Hematopoietic multipotent progenitor cell treated with erythropoietin and hydrocortisone succinate and interleukin-3 and kit ligand, for 6 days (in vitro differentiated cells): ENCODE measurements at regions not wholly inside any gene's neighbourhood (a gene's known extent, or its start where the extent isn't known, plus 50 kb on each side); places are given as distances from the start of the nearest gene placed in this dataset.
"Not testable (repeated sequence)": the region's sequence is repeated elsewhere in the genome, so short reads cannot be mapped to it uniquely, and the experiment has no call there.

Source experiments
- DNase-seq: peaks from one replicate; pipeline ENCODE4 v3.0.0-alpha.2; 2015

GRCh38 chr4:117821834-117822233 is 212.5 kb upstream of the NDST3 start:
- DNase-seq, result no peak

GRCh38 chr4:117823388-117823787 is 210.9 kb upstream of the NDST3 start:
- DNase-seq, result no peak

DNA sequence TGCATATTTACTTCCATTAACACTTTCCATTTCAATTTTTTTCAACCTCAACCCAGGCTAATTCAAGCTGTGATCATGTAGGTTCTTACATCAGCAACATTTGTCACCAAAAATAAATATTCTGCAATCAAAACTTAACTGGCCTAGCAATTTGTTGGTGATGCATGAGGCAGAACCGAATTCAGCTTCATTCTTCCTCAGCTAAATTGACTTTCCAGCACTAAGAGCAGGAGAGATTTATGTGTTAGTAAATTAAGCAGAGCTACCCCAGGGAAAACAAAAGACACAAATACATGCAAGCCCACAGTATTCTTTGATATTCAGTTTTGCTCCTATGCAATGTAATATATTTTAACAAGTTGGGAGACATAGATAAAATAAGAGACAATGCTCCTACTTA is 208.7 kb upstream of the NDST3 start:
- DNase-seq, result no peak

DNA sequence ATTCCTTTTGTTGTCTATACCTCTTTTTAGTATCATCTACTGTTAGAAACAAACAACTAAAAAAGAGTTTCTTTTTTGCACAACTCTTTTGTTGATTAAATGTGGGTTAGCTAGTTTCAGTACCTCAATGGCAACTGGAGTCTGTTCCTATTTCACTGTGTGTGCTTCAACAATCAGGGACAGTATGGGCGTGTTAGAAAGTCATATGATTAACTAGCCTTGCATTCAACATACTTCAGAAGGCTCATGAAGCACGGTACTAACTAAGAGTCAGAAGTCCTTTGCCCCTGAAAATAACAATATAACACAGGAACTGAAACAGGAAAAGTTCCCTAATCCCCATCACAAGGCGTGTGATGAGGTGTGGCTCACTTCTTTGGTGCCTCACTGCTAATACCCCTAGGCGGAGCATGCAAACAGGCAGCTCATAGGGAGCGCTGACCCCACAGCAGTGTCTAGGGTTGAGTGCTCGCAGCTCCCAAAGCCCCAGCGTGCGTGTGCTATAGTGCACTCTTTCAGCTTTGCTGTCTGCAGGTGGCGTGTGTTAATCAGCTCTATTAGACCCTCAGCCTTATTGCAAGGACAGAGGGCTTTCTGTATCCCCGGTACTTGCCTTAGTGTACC is 203.1 kb upstream of the NDST3 start:
- DNase-seq, result no peak

- DNase-seq, result no peak
Measured at GRCh38 chr4:117835566-117835965, 198.7 kb upstream of the NDST3 start.

- no peak for DNase-seq
Measured at GRCh38 chr4:117844594-117844993, 189.7 kb upstream of the NDST3 start.

GRCh38 chr4:117845270-117845669 is 189.0 kb upstream of the NDST3 start:
- no peak for DNase-seq

- peak; percentile 3 for DNase-seq
Measured at GRCh38 chr4:117847849-117848248, 186.4 kb upstream of the NDST3 start.

GRCh38 chr4:117868201-117868600 is 166.1 kb upstream of the NDST3 start:
- no peak for DNase-seq

GRCh38 chr4:117873779-117874178 is 160.5 kb upstream of the NDST3 start:
- DNase-seq, result no peak

DNA sequence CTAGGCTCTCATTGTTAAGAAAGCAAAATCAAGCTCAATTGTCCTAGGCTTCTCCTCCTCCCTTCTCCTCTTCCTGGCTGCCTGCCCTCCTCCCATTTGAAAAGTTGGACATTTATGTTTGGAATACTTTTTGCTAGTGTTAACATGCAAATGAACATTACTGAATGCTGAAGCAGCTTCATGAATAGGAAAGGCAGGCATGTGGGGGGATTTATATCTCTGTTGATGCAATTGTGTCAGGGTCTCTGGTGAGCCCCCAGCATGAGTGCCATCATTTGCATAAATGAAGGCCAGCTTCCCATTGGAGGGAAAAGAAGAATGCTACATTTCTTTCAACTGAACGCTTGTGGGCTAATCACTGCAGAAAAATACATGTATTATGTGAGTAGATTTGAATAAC is 160.1 kb upstream of the NDST3 start:
- no peak for DNase-seq

GRCh38 chr4:117889978-117890377 is 144.3 kb upstream of the NDST3 start:
- no peak for DNase-seq

DNA sequence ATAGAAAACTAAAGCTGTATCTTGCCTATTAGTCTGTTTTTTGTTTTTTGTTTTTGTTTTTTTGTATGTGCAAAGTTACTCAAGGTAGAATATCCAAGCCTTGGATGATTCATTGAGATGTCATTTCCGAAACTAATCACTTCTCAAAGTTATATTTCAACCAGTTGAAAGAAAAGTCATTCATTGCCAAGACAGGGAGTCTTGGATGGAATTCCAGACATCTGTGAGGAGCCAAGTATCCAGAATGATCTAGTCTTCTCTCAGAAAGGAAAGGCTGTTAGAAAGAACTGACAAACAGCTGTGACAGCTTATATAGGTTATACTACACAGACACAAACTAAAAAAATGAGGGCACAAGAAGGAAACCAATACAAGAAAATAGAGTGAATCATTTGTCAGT is 141.1 kb upstream of the NDST3 start:
- DNase-seq, result no peak

GRCh38 chr4:117898496-117898895 is 135.8 kb upstream of the NDST3 start:
- no peak for DNase-seq

DNA sequence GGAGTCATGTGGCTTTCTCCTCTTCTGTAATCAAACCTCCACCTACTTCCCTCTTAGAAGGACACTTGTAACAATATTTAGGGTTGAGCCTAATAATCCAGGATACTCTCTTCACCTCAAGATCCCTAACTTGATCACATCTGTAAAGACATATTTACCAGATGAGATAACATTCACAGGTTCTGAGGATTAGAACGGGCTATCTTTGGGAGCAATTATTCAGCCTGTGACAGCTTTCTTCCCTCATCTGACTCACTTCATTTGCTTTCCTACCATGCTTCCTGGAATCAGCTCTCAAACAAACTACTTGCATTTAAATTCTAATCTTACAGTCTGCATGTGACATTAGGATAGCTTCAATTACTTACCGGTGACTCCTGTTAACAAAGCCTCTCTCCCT is 133.5 kb upstream of the NDST3 start:
- DNase-seq, result no peak

- DNase-seq, result no peak
Measured at GRCh38 chr4:117907646-117908045, 126.6 kb upstream of the NDST3 start.

GRCh38 chr4:117908306-117909207 is 125.7 kb upstream of the NDST3 start:
- DNase-seq, result no peak

DNA sequence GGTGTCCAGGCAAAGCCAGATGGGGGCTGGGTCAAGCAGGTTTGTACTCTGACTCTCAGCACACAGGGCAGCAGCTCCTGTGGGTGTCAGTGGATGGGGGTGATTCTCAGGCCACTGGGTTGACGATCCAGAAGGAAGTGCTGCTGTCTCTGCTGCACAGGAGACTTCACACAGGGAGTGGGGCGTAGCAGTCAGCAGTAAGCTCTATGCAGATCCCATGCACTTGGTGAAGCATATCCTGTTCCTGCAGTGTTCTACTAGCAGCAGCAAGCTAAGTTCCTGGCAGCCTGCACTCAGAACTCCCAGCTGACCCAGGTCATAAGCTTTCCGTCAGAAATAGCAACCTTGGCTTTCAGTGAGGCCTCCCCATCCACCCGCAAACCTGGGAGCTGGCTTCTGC is 117.6 kb upstream of the NDST3 start:
- no peak for DNase-seq

DNA sequence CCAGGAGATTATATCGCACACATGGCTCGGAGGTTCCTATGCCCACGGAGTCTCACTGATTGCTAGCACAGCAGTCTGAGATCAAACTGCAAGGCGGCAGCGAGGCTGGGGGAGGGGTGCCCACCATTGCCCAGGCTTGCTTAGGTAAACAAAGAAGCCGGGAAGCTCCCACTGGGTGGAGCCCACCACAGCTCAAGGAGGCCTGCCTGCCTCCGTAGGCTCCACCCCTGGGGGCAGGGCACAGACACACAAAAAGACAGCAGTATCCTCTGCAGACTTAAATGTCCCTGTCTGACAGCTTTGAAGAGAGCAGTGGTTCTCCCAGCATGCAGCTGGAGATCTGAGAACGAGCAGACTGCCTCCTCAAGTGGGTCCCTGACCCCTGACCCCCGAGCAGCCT is 112.0 kb upstream of the NDST3 start:
- not testable (repeated sequence) for DNase-seq

GRCh38 chr4:117927823-117928222 is 106.5 kb upstream of the NDST3 start:
- DNase-seq, result not testable (repeated sequence)

DNA sequence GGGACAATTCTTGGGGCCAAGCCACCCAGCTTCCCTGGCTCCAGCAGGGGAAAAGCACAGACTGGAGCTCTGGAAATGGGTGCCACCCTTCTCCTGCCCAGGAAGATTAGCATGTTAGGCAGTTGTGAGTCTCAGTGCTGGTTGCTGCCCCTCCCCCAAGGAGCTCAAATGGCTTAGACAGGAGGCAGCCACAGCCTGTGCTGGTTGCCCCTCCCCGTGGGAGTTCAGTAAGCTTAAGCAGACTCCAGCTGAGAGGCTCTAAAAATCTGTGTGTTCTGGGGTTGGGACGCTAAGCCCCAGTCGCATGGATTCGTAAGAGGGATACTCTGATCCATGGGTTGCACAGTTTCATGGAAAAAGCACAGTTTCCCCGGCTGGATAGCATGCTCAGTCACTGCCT is 92.7 kb upstream of the NDST3 start:
- DNase-seq, result no peak

DNA sequence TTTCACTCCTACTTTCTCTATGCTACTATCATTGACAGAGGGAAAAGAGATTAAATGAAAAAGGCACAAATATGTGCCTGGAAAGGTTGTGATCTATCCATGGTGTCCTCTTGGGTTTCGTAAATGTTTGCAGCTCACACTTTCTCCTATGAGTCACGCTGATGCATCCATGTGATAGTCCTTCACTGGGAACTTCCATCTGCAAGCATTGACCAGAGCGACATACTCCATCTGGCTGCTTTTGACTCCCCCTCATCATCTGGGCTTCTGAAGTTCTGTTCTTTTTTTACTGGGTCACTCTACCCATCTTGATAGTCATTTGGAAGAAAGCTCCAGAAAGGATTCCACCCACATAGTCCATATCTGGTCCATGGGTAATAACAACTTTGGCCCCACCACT is 84.7 kb upstream of the NDST3 start:
- no peak for DNase-seq

GRCh38 chr4:117957571-117957970 is 76.7 kb upstream of the NDST3 start:
- DNase-seq, result no peak

DNA sequence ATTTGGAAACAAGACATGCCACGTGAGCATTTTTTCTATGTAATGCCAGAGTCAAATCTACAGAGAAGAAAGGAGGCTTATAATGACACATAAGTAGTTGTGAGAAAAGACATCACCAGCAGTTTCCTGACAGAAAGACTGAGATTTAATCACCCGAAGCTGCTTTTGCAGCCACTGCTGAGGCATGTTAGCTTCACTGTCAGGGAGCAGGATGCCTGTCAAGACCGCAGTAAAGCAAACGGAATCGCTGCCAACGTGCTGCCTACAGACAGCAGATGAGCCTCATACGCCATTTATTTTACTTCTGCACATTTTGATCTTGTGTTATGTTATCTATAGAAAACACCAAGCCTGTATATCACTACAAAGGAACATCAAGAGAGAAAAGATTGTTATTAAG is 68.7 kb upstream of the NDST3 start:
- DNase-seq, result no peak

DNA sequence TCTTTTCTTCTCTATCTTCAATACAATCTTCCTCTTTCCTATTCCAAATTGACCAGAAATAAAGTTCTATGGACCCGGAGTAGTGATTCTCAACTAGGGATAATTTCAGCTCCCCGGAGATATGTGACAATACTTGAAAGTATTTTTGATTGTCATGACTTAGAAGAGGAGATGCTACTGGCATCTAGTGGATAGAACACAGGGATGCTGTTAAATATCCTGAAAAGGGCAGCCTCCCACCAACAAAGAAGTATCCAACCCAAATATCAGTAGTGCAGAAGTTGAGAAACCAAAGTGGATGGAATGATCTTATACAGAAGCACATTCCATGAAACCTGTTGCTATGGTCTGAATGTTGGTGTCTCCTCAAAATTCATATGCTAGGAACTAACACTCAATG is 65.7 kb upstream of the NDST3 start:
- DNase-seq, result no peak
